SK-N-SH (cell line): ENCODE measurements at regions not wholly inside any gene's neighbourhood (a gene's known extent, or its start where the extent isn't known, plus 50 kb on each side); places are given as distances from the start of the nearest gene placed in this dataset.

Experiments
- CTCF ChIA-PET: fragments of 300-600, 350-600 bp; formaldehyde crosslinking; extraction: SDS; loops from one replicate; lab custom pipeline; 2021; lab: Yijun Ruan, JAX
- POLR2A ChIA-PET: fragments of 350-600 bp; sonication (Branson Sonifier 250); formaldehyde crosslinking; extraction: SDS; loops from one replicate; lab custom pipeline; 2020; ENCODE audit warnings: antibody characterized with exemption, inconsistent platforms; lab: Yijun Ruan, JAX
- DNase-seq: peaks from one replicate; pipeline ENCODE4 v3.0.0; 2012
- H2AFZ ChIP-seq: fragments of 200-600 bp; sonication (generic); 2 replicates; pipeline ENCODE4 v1.8.1; 2016; ENCODE audit warnings: antibody characterized with exemption, mild to moderate bottlenecking, low read depth
- H3F3A ChIP-seq: fragments of 200-600 bp; sonication (generic); replicated peaks from 2 replicates; pipeline ENCODE3; 2016; ENCODE audit warnings: antibody characterized with exemption, mild to moderate bottlenecking; ENCODE audit not compliant: insufficient read depth
- H3K27ac ChIP-seq, 2 experiments: fragments of 200-500 bp in 1 of 2; fragments of 200-600 bp in 1 of 2; sonication (Bioruptor generic) in 1 of 2; sonication (generic), shearing (Covaris generic) in 1 of 2; 2 replicates each; pipeline versions ENCODE4 v1.5.1 to v1.6.1; 2014 to 2016; ENCODE audit warnings: low read depth in 2 of 2, inconsistent platforms in 1 of 2, low read length in 1 of 2, mild to moderate bottlenecking in 1 of 2, mixed read lengths in 1 of 2
- H3K27me3 ChIP-seq: fragments of 200-600 bp; sonication (generic), shearing (Covaris generic); 2 replicates; pipeline ENCODE4 v1.6.1; 2016; ENCODE audit warnings: mixed run types; ENCODE audit not compliant: insufficient read depth
- H3K36me3 ChIP-seq, 2 experiments: fragments of 200-500 bp in 1 of 2; fragments of 200-600 bp in 1 of 2; sonication (Bioruptor generic) in 1 of 2; sonication (generic) in 1 of 2; replicated peaks in 1 of 2; 2 replicates each; pipeline versions ENCODE3 to v1.5.1; 2014 to 2016; ENCODE audit warnings: low read length in 1 of 2, mild to moderate bottlenecking in 1 of 2; ENCODE audit not compliant: insufficient read depth in 2 of 2, control insufficient read depth in 1 of 2
- H3K4me1 ChIP-seq, 2 experiments: fragments of 200-500 bp in 1 of 2; fragments of 200-600 bp in 1 of 2; sonication (Bioruptor generic) in 1 of 2; sonication (generic), shearing (Covaris generic) in 1 of 2; 2 replicates each; pipeline versions ENCODE4 v1.5.1 to v1.6.1; 2014 to 2016; ENCODE audit warnings: low read depth in 1 of 2, low read length in 1 of 2, mixed run types in 1 of 2; ENCODE audit not compliant: insufficient read depth in 2 of 2, control insufficient read depth in 1 of 2
- H3K4me2 ChIP-seq: fragments of 200-600 bp; sonication (generic), shearing (Covaris generic); 2 replicates; pipeline ENCODE4 v1.6.1; 2017; ENCODE audit warnings: mixed run types
- H3K4me3 ChIP-seq, 2 experiments: fragments of 200-500 bp in 1 of 2; fragments of 200-600 bp in 1 of 2; sonication (Bioruptor generic) in 1 of 2; sonication (generic), shearing (Covaris generic) in 1 of 2; 2 replicates each; pipeline versions ENCODE4 v1.5.1 to v1.8.1; 2014 to 2016; ENCODE audit warnings: low read depth in 2 of 2, inconsistent platforms in 1 of 2, low read length in 1 of 2, mild to moderate bottlenecking in 1 of 2, mixed read lengths in 1 of 2, moderate library complexity in 1 of 2
- H3K79me2 ChIP-seq: fragments of 200-600 bp; sonication (generic); 2 replicates; pipeline ENCODE4 v1.8.1; 2017; ENCODE audit warnings: mild to moderate bottlenecking; ENCODE audit not compliant: insufficient read depth
- H3K9ac ChIP-seq: fragments of 200-600 bp; sonication (generic); 2 replicates; pipeline ENCODE4 v1.6.1; 2017; ENCODE audit warnings: mixed run types
- H3K9me2 ChIP-seq: fragments of 200-600 bp; sonication (generic); 2 replicates; pipeline ENCODE4 v1.6.1; 2017; ENCODE audit warnings: mixed run types
- H3K9me3 ChIP-seq: fragments of 200-600 bp; sonication (generic); 2 replicates; pipeline ENCODE4 v1.6.1; 2017; ENCODE audit warnings: mixed run types, mild to moderate bottlenecking, moderate library complexity
- H4K20me1 ChIP-seq: fragments of 200-600 bp; sonication (generic); 2 replicates; pipeline ENCODE4 v1.6.1; 2017; ENCODE audit warnings: mild to moderate bottlenecking, mixed run types; ENCODE audit not compliant: insufficient read depth
- ELF1 ChIP-seq: IDR thresholded peaks from 2 replicates; pipeline ENCODE4 v1.4.0; 2012
- EZH2phosphoT487 ChIP-seq: fragments of 200-600 bp; sonication (generic); IDR thresholded peaks from 2 replicates; pipeline ENCODE4 v1.6.1; 2017; ENCODE audit warnings: low read depth, mixed run types, mild to moderate bottlenecking, antibody characterized with exemption, moderate library complexity, borderline replicate concordance
- FOXJ3 ChIP-seq: sonication (generic); formaldehyde crosslinking; IDR thresholded peaks from 2 replicates; pipeline ENCODE4 v1.5.1; 2020; ENCODE audit warnings: mild to moderate bottlenecking, missing genetic modification reagents
- GABPA ChIP-seq: IDR thresholded peaks from 2 replicates; pipeline ENCODE4 v1.4.0; 2012; ENCODE audit warnings: low read depth, mild to moderate bottlenecking
- JUND ChIP-seq: IDR thresholded peaks from 2 replicates; pipeline ENCODE4 v1.4.0; 2012
- MEF2A ChIP-seq: IDR thresholded peaks from 2 replicates; pipeline ENCODE4 v1.4.0; 2012; ENCODE audit warnings: low read depth, borderline replicate concordance
- POLR2AphosphoS5 ChIP-seq: IDR thresholded peaks from 2 replicates; pipeline ENCODE4 v1.6.1; 2012; ENCODE audit warnings: low read depth, low read length
- RAD21 ChIP-seq: IDR thresholded peaks from 2 replicates; pipeline ENCODE4 v1.6.1; 2012; ENCODE audit warnings: mild to moderate bottlenecking, low read length
- RFX5 ChIP-seq: IDR thresholded peaks from 2 replicates; pipeline ENCODE4 v1.6.1; 2012; ENCODE audit warnings: mild to moderate bottlenecking, improper control_type of control experiment, low read length
- SIN3A ChIP-seq: IDR thresholded peaks from 2 replicates; pipeline ENCODE4 v1.6.1; 2012; ENCODE audit warnings: low read depth, mild to moderate bottlenecking, low read length, moderate library complexity, borderline replicate concordance
- SMC3 ChIP-seq: IDR thresholded peaks from 2 replicates; pipeline ENCODE4 v1.6.1; 2012; ENCODE audit warnings: low read depth, low read length, improper control_type of control experiment
- TAF1 ChIP-seq: IDR thresholded peaks from 2 replicates; pipeline ENCODE4 v1.6.1; 2012; ENCODE audit warnings: low read depth, mild to moderate bottlenecking, low read length, moderate library complexity, borderline replicate concordance
- YY1 ChIP-seq: IDR thresholded peaks from 2 replicates; pipeline ENCODE4 v1.4.0; 2012; ENCODE audit warnings: low read depth, mild to moderate bottlenecking
- TF ChIP-seq, protein P1 (sequence below): IDR thresholded peaks from 2 replicates; pipeline ENCODE4 v1.4.0; 2012; ENCODE audit warnings: low read depth, borderline replicate concordance
- TF ChIP-seq, protein P2 (sequence below): fragments of 150-350 bp; IDR thresholded peaks from 2 replicates; pipeline ENCODE4 v1.6.1; 2017; ENCODE audit warnings: antibody characterized with exemption, low read length, low read depth, borderline replicate concordance
- TF ChIP-seq, protein P3 (sequence below): IDR thresholded peaks from 2 replicates; pipeline ENCODE4 v1.6.1; 2012; ENCODE audit warnings: mild to moderate bottlenecking, low read depth, low read length, moderate library complexity
- TF ChIP-seq, protein P4 (sequence below): IDR thresholded peaks from 2 replicates; pipeline ENCODE4 v1.4.0; 2012; ENCODE audit warnings: low read depth
- TF ChIP-seq, protein P5 (sequence below): IDR thresholded peaks from 2 replicates; pipeline ENCODE4 v1.4.0; 2012; ENCODE audit warnings: low read depth, borderline replicate concordance

DNA sequence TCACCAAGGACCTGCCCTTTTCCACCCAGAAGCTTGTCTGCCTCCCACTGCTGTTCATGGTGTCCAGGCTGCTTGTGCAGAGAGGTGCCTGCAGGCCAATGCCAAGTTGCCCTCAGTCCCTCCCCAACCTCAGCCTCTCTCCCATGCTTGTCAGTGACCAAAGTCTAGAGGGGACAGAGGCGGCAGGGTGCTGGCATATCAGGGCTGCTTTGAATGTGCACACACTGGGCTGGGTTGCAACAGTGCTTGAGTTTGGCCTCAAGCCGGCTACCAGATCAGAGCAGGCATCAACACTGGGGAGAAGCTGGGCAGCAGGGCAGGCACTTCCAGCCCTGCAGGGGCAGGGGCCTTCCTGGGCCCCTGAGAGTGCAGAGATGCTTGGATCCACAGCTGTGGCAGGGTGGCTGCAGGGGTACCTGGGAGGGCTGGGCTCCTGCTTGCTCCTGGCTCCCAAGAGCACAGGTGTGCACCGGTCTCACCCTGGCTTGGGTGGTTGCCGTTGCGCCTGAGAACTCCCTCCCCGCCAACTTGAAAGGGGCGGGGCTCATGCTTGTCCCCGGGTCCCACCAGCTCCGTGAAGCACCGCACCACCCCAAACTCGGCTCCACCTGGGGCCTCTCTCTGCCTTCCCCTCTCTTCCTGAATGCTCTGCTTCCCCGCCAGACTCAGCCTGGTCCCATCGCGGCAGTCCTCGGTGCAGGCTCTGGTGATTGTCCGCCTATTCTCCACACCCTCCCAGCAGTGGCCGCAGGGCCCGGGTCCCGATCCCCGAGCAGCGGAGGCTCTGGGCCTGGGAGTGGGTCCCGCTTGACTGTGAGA lies 1681.9 kb upstream of the ADGRL3 start (continued):
- TF ChIP-seq, protein P1, sequence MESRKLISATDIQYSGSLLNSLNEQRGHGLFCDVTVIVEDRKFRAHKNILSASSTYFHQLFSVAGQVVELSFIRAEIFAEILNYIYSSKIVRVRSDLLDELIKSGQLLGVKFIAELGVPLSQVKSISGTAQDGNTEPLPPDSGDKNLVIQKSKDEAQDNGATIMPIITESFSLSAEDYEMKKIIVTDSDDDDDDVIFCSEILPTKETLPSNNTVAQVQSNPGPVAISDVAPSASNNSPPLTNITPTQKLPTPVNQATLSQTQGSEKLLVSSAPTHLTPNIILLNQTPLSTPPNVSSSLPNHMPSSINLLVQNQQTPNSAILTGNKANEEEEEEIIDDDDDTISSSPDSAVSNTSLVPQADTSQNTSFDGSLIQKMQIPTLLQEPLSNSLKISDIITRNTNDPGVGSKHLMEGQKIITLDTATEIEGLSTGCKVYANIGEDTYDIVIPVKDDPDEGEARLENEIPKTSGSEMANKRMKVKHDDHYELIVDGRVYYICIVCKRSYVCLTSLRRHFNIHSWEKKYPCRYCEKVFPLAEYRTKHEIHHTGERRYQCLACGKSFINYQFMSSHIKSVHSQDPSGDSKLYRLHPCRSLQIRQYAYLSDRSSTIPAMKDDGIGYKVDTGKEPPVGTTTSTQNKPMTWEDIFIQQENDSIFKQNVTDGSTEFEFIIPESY = no peak
- TF ChIP-seq FOXJ3 (CRISPR knock-in tag) = no peak
- no peak for TF ChIP-seq MEF2A
- no peak for TF ChIP-seq JUND
- no peak for TF ChIP-seq ELF1

DNA sequence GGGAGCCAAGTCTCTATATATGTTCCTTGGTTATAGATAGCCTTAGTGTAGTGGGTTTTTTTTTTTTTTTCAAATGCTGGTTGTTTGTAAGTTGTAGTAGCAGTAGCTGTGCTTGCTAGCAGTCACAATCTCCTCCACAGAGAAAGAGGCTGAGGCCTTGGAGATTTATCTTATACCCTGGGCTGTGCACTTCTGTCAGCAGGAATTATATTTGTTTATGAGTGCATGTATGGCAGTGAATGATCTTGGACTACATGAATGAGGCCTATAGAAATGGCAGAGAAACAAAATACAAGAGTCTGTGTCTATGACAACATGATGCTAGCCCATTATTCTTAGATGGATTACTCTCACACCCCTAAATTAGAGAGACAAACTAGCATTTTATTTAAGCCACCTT lies 1674.2 kb upstream of the ADGRL3 start:
- H3K4me2 ChIP-seq = no peak overlapping the region

More for the DNA sequence above, 1674.2 kb upstream of the ADGRL3 start:
- DNase-seq = no peak
- Histone ChIP-seq H3K27me3 (no peaks in the 10 kb centered on the region), H3K27ac (no peak overlapping the region), H3K9me3 (no peaks in the 10 kb centered on the region), H2AFZ (no peak overlapping the region), H3K79me2 (no peaks in the 10 kb centered on the region), H3K4me1 (no peaks in the 10 kb centered on the region)
- CTCF ChIA-PET = no interaction called here
- TF ChIP-seq GABPA = no peak
- TF ChIP-seq, protein P2, sequence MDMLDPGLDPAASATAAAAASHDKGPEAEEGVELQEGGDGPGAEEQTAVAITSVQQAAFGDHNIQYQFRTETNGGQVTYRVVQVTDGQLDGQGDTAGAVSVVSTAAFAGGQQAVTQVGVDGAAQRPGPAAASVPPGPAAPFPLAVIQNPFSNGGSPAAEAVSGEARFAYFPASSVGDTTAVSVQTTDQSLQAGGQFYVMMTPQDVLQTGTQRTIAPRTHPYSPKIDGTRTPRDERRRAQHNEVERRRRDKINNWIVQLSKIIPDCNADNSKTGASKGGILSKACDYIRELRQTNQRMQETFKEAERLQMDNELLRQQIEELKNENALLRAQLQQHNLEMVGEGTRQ = no peak
- TF ChIP-seq FOXJ3 (CRISPR knock-in tag) = no peak
- no peak for TF ChIP-seq RFX5
- TF ChIP-seq TAF1 = no peak
- no peak for TF ChIP-seq RAD21
- TF ChIP-seq, protein P1 = no peak
- TF ChIP-seq SMC3 = no peak
- TF ChIP-seq YY1 = no peak
- TF ChIP-seq JUND = no peak
- TF ChIP-seq, protein P3, sequence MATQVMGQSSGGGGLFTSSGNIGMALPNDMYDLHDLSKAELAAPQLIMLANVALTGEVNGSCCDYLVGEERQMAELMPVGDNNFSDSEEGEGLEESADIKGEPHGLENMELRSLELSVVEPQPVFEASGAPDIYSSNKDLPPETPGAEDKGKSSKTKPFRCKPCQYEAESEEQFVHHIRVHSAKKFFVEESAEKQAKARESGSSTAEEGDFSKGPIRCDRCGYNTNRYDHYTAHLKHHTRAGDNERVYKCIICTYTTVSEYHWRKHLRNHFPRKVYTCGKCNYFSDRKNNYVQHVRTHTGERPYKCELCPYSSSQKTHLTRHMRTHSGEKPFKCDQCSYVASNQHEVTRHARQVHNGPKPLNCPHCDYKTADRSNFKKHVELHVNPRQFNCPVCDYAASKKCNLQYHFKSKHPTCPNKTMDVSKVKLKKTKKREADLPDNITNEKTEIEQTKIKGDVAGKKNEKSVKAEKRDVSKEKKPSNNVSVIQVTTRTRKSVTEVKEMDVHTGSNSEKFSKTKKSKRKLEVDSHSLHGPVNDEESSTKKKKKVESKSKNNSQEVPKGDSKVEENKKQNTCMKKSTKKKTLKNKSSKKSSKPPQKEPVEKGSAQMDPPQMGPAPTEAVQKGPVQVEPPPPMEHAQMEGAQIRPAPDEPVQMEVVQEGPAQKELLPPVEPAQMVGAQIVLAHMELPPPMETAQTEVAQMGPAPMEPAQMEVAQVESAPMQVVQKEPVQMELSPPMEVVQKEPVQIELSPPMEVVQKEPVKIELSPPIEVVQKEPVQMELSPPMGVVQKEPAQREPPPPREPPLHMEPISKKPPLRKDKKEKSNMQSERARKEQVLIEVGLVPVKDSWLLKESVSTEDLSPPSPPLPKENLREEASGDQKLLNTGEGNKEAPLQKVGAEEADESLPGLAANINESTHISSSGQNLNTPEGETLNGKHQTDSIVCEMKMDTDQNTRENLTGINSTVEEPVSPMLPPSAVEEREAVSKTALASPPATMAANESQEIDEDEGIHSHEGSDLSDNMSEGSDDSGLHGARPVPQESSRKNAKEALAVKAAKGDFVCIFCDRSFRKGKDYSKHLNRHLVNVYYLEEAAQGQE = no peak
- TF ChIP-seq EZH2phosphoT487 = no peak
- TF ChIP-seq, protein P4, sequence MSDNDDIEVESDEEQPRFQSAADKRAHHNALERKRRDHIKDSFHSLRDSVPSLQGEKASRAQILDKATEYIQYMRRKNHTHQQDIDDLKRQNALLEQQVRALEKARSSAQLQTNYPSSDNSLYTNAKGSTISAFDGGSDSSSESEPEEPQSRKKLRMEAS = no peak
- TF ChIP-seq SIN3A = no peak
- no peak for TF ChIP-seq POLR2AphosphoS5
- TF ChIP-seq, protein P5, sequence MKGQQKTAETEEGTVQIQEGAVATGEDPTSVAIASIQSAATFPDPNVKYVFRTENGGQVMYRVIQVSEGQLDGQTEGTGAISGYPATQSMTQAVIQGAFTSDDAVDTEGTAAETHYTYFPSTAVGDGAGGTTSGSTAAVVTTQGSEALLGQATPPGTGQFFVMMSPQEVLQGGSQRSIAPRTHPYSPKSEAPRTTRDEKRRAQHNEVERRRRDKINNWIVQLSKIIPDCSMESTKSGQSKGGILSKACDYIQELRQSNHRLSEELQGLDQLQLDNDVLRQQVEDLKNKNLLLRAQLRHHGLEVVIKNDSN = no peak
- TF ChIP-seq, all 33 proteins: peak for 0
- Histone ChIP-seq H4K20me1 (no peaks in the 10 kb centered on the region), H3K4me3 (no peak overlapping the region), H3K9ac (no peak overlapping the region), H3F3A (no peaks in the 10 kb centered on the region), H3K36me3 (no peaks in the 10 kb centered on the region), H3K9me2 (no peaks in the 10 kb centered on the region)
- POLR2A ChIA-PET = no interaction called here
